GM12878 (cell line): ENCODE measurements at regions not wholly inside any gene's neighbourhood (a gene's known extent, or its start where the extent isn't known, plus 50 kb on each side); places are given as distances from the start of the nearest gene placed in this dataset.

Source experiments
- ATAC-seq: fragments of 200-7000 bp; cut with Tn5 transposase; 3 replicates; pipeline ENCODE4 v1.9.1; 2020; ENCODE audit warnings: mild to moderate bottlenecking, moderate library complexity
- BruUV-seq: library from RNA; stranded (reverse); fragments of 400-500 nt; replicated peaks from 2 replicates; lab custom pipeline; 2021; lab: Mats Ljungman, UMichigan
- CTCF ChIA-PET: fragments of 300-600 bp; sonication (Branson Sonifier 250); formaldehyde crosslinking; extraction: SDS; loops from one replicate; lab custom pipeline; 2021; ENCODE audit warnings: inconsistent platforms; lab: Yijun Ruan, JAX
- POLR2A ChIA-PET: fragments of 350-600 bp; formaldehyde crosslinking; extraction: SDS; loops from one replicate; lab custom pipeline; 2021; ENCODE audit warnings: inconsistent platforms; lab: Charles Lee
- RAD21 ChIA-PET: fragments of 300-600 bp; sonication (Branson Sonifier 250); formaldehyde crosslinking; loops from one replicate; lab custom pipeline; 2023; ENCODE audit warnings: antibody characterized with exemption; ENCODE audit not compliant: unreplicated experiment; lab: Charles Lee
- SMC1A ChIA-PET: fragments of 300-600 bp; sonication (Branson Sonifier 250); formaldehyde crosslinking; loops from one replicate; lab custom pipeline; 2023; ENCODE audit not compliant: unreplicated experiment, uncharacterized antibody; lab: Charles Lee
- DNase-seq: peaks from one replicate; pipeline ENCODE4 v3.0.0-alpha.2; 2011; ENCODE audit warnings: low read depth, low spot score
- FAIRE-seq: peaks from 3 replicates; lab custom pipeline; 2011; peaks lifted over from hg19 to GRCh38; lab: Jason Lieb, UNC
- H2AFZ ChIP-seq: 2 replicates; pipeline ENCODE4 v1.6.0; 2011; ENCODE audit warnings: low read depth, low read length, control low read depth; ENCODE audit not compliant: control insufficient read depth
- H3K27ac ChIP-seq: 2 replicates; pipeline ENCODE4 v1.5.1; 2011; ENCODE audit warnings: control low read depth; ENCODE audit not compliant: control insufficient read depth, insufficient read depth
- H3K27me3 ChIP-seq, 2 experiments: replicated peaks in 1 of 2; 2 replicates each; pipeline versions ENCODE4 v1.6.0 to v1.6.1; 2011; ENCODE audit warnings: low read length in 1 of 2; ENCODE audit not compliant: control insufficient read depth in 2 of 2, insufficient read depth in 2 of 2
- H3K36me3 ChIP-seq, 2 experiments: 2 replicates each; pipeline ENCODE4 v1.5.1; 2011; ENCODE audit warnings: low read length in 1 of 2; ENCODE audit not compliant: control insufficient read depth in 2 of 2, insufficient read depth in 2 of 2
- H3K4me1 ChIP-seq: 2 replicates; pipeline ENCODE4 v1.6.1; 2011; ENCODE audit warnings: mild to moderate bottlenecking, low read length, moderate library complexity, mixed read lengths; ENCODE audit not compliant: control insufficient read depth, insufficient read depth
- H3K4me2 ChIP-seq: 2 replicates; pipeline ENCODE4 v1.6.0; 2011; ENCODE audit warnings: control low read depth; ENCODE audit not compliant: control insufficient read depth, insufficient read depth
- H3K4me3 ChIP-seq: fragments of 200-600 bp; sonication (generic); 2 replicates; pipeline ENCODE4 v1.5.1; 2016
- H3K79me2 ChIP-seq: 2 replicates; pipeline ENCODE4 v1.6.0; 2011; ENCODE audit warnings: low read length; ENCODE audit not compliant: control insufficient read depth, insufficient read depth
- H3K9ac ChIP-seq: 2 replicates; pipeline ENCODE4 v1.8.0; 2011; ENCODE audit warnings: low read length, control low read depth, mixed read lengths; ENCODE audit not compliant: control insufficient read depth, insufficient read depth
- H3K9me3 ChIP-seq: replicated peaks from 3 replicates; pipeline ENCODE4 v1.5.1; 2011; ENCODE audit warnings: mild to moderate bottlenecking, low read length; ENCODE audit not compliant: control insufficient read depth, insufficient read depth
- H4K20me1 ChIP-seq: 2 replicates; pipeline ENCODE4 v1.6.0; 2011; ENCODE audit not compliant: control insufficient read depth, insufficient read depth
- BMI1 ChIP-seq: fragments of 450-650 bp; IDR thresholded peaks from 2 replicates; pipeline ENCODE4 v1.6.1; 2016; ENCODE audit warnings: mild to moderate bottlenecking, moderate library complexity, borderline replicate concordance
- CBFB ChIP-seq: IDR thresholded peaks from 2 replicates; pipeline ENCODE4 v1.6.1; 2016; ENCODE audit warnings: antibody characterized with exemption, low read depth
- CUX1 ChIP-seq: IDR thresholded peaks from 2 replicates; pipeline ENCODE4 v1.6.1; 2012; ENCODE audit warnings: improper control_type of control experiment, low read depth, low read length; ENCODE audit not compliant: insufficient replicate concordance
- DPF2 ChIP-seq: fragments of 450-650 bp; IDR thresholded peaks from 2 replicates; pipeline ENCODE4 v1.6.1; 2017; ENCODE audit warnings: mild to moderate bottlenecking
- IKZF1 ChIP-seq: fragments of 450-650 bp; conservative IDR thresholded peaks from 2 replicates; pipeline ENCODE4 v1.6.1; 2017; ENCODE audit warnings: antibody characterized with exemption, mild to moderate bottlenecking
- PBX3 ChIP-seq: IDR thresholded peaks from 2 replicates; pipeline ENCODE4 v1.6.1; 2011; ENCODE audit warnings: mild to moderate bottlenecking, low read depth, low read length, moderate library complexity; ENCODE audit not compliant: insufficient replicate concordance
- SMAD1 ChIP-seq: fragments of 450-650 bp; IDR thresholded peaks from 2 replicates; pipeline ENCODE4 v1.6.1; 2018; ENCODE audit warnings: mild to moderate bottlenecking, low read depth; ENCODE audit not compliant: partially characterized antibody
- ZBTB11 ChIP-seq: fragments of 450-650 bp; formaldehyde crosslinking; IDR thresholded peaks from 2 replicates; pipeline ENCODE4 v1.5.0; 2022; ENCODE audit warnings: mild to moderate bottlenecking, missing genetic modification characterization
- ZNF687 ChIP-seq: fragments of 450-650 bp; IDR thresholded peaks from 2 replicates; pipeline ENCODE4 v1.6.1; 2017; ENCODE audit warnings: mild to moderate bottlenecking, moderate library complexity
- WGBS: methylation state at CpG from one replicate; pipeline ENCODE4 v1.1.6; 2016; ENCODE audit warnings: low lambda C conversion rate; ENCODE audit not compliant: insufficient replicate concordance, insufficient coverage; ENCODE audit errors: missing lambda C conversion rate; 5-methylcytosine and 5-hydroxymethylcytosine counted together
- in situ Hi-C: fragments of 300-500 bp; cut with MboI; formaldehyde crosslinking; loops from 9 replicates; pipeline ENCODE4 v1.14.3; 2018; ENCODE audit warnings: mixed read lengths
- intact Hi-C: fragments of 100-400 bp; cut with micrococcal nuclease; formaldehyde crosslinking; loops from one replicate; pipeline ENCODE4 v1.14.2; 2022; ENCODE audit not compliant: unreplicated experiment

GRCh38 chrY:7968293-7968692, 1056.7 kb upstream of the AMELY start (continued):
- TF ChIP-seq ZNF687 (no peak), ZBTB11 (no peak), BMI1 (no peak), CBFB (no peak), IKZF1 (no peak)
- TF ChIP-seq, all 136 proteins: peak for 0

- Histone ChIP-seq H3K79me2 (no peaks in the 10 kb centered on the region), H3K27ac (no peak overlapping the region), H3K9me3 (no peaks in the 10 kb centered on the region), H3K27me3 (no peaks in the 10 kb centered on the region), H3K9ac (no peak overlapping the region), H3K4me3 (no peak overlapping the region), H2AFZ (no peak overlapping the region), H4K20me1 (no peaks in the 10 kb centered on the region), H3K4me2 (no peak overlapping the region), H3K36me3 (no peaks in the 10 kb centered on the region), H3K4me1 (no peaks in the 10 kb centered on the region)
- in situ Hi-C loops = no loop called here
- BruUV-seq = no TSS peak
- ChIA-PET SMC1A (no interaction called here), CTCF (no interaction called here), RAD21 (no interaction called here), POLR2A (no interaction called here)
- no CpG with 5 or more reads among the region's 2 CpGs for WGBS
- intact Hi-C loops = no loop called here
- FAIRE-seq (no peak), ATAC-seq (no peak), DNase-seq (no peak)
- TF ChIP-seq SMAD1 = no peak
- no peak for TF ChIP-seq PBX3
- TF ChIP-seq CUX1 = no peak
- no peak for TF ChIP-seq DPF2
These were observed 1055.4 kb upstream of the AMELY start for GRCh38 chrY:7966916-7967315.
